Fibroblast of skin of right quadriceps (primary cell): ENCODE measurements at regions not wholly inside any gene's neighbourhood (a gene's known extent, or its start where the extent isn't known, plus 50 kb on each side); places are given as distances from the start of the nearest gene placed in this dataset.

Experiments
- DNase-seq: peaks from one replicate; pipeline ENCODE4 v3.0.0-alpha.2; 2013

GRCh38 chr2:65881592-65881991 lies 449.2 kb upstream of the SPRED2 start:
- no peak for DNase-seq

DNA sequence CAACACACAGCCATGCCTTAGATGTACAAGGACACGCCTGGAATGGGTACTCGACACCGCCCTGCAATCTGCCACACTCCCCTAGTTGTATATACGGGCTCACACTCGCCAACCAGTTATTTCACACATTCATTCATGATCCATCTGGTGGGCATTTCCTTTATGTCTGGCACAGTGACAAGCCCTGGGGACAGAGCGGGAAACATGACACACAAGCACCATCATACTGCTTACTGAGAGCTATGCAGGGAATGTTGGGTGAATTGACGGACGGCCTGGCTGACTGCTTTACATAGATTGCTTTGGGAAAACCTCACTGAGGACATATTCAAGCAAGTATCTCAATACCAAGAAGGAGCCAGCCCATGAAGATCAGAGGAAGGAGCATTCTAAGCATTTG lies 448.0 kb upstream of the SPRED2 start:
- DNase-seq, result peak; percentile 3

DNA sequence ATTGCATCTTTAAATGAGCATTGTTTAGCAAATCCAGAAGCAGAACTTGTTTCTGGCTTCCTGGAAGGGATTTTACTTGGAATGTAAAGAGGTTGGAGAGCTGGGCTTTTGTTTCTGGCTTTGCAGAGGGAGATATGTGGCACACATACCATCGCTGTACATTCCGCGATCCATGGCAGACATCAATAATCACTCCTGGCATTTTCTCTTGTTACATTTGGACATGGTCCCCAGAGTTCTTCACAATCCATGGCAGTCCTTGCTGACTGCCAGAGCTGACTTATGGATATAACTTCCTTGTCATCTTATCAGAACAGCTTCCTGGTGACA lies 445.6 kb upstream of the SPRED2 start:
- DNase-seq, result no peak

DNA sequence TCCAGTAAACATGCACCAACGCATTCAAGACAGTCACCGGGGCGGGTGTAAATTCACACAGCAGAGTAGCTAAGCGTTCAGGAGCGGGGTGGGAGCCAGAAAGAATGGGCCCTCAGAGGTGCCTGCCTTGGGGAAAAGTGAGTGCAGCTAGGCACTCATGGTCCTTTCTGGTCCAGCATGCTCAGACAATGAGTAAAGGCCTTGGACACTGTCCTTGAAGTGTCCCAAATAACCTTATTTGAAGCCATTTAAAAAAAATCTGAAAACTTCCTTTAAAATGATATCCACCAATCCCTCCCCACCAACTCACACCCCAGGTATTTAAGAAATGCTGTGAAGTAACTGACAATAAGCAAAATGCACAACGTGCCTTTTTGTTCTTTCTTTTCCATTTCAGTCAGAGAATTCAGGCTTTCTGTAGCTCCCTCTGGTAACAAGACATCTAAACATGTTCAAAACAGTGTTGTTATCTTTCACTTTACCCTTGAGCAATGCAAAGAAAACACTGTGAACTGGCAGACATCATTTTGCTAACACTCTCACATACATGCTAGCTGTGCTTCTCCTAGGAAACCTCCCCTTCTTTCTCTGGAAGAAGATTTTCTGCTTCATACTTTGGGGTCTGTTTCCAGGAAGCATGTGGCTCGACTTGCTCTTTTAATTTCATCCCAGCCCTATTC lies 445.1 kb upstream of the SPRED2 start:
- no peak for DNase-seq

DNA sequence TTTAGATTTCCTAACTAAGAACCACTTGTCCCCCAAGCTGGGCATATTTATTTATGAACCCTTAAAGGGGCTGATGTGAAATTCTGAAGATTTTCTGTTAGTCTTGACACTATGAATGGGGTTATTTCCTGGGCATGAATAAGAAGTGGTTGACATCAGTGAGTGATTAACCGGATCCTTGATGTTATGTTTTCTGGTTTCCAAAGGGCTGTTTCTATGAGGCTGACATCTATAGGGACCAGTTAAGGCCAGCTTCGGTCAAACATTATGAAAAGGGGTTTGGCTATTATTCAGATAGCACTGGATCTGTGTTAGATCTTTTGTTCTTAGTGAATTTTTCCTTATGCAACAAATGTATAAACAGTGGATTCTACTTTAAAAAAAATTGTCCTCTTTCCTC lies 443.7 kb upstream of the SPRED2 start:
- DNase-seq, result no peak

DNA sequence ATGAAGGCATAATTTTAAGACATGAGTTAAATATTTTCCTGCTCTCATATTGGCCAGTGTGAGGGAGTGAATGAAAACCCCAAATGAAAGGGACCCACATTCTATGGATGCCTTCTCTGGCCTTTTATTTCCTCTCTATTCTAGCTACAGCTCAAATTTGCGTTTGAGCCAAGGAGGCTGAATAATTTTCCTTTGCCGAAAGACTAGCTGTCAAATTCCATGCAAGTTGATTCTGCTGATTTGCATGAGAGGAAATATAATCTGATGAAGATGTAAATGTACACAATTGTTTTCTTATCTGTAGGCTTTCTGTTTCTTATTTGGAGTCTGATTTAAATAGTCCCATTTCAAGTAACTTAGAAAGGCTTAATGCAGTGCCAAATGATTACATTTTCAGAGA lies 438.4 kb upstream of the SPRED2 start:
- no peak for DNase-seq

- no peak for DNase-seq
Measured at GRCh38 chr2:65869296-65869695, 436.9 kb upstream of the SPRED2 start.

DNA sequence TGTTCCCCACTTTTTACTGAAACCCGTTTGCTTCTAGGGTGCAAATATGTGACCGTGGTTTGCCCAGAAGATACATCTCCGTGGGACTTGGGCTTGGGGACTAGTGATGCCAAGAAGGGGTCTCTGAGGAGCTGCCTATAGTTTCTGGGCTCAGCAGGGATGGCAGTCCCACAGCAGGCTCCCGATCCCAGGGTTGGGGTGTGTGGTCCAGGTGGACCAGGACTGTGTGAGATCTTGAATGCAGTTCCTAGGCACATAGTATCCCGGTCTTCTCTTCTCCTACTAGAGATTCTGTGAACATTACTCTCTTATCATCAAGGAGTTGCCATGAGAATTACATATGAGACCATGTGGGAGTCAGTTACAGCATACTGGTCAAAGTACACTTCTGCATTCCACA lies 435.8 kb upstream of the SPRED2 start:
- DNase-seq, result no peak

GRCh38 chr2:65867446-65867845 lies 435.0 kb upstream of the SPRED2 start:
- no peak for DNase-seq

DNA sequence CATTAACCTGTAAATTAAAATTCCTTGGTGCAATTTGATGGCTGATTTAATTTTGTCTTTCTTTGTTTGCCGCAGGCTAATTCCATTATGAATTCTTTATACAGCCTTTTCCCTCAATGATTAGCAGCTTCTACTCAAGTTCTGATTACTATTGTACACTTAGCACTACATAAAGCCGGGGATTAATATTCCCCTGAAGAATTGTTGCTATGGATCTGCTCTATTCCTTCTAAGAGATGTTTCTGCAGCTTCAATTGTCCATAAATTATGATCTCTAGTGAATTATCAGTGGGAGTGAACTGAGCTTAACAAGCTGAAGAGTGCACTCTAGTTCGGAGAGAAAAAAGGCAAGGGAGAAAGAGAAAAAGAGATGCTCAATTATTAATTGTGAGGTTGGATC lies 433.7 kb upstream of the SPRED2 start:
- DNase-seq, result no peak

DNA sequence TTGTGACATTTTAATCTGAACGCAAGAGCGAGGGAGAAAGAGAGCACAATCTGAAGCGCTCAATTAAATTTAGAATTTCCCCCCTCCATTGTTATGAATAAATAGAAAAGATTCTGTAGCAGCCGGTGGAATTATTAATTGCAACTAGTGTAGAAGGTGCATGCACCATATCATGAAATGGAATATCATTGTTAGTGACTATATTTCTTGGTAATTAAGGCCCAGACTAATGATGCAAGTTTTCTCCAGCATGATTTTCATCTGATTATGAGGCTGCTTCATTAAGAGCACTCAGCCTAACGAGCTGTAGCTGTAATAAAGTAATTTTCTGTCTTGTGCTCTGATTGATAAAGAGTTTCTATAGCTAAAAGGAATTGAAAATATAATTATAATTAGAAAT lies 432.2 kb upstream of the SPRED2 start:
- no peak for DNase-seq

DNA sequence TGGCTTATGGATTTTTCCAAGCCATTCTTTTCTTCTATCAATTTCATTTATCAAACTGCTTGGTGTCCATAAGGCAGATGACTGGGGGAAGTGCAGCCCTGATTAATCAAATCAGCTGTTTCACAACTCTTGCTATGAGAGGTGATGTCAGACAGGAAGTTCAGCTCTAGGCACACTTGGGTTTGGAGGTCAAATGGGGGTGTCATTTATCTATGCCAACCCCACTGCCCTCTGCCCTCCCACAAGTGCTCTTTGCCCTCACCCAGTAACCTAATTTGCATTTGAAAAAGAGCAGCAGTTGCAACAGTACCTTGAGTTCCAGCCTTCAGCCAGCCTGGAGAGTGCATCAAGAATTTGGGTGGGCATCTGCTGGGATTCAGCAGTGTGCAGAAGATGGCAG lies 431.3 kb upstream of the SPRED2 start:
- no peak for DNase-seq

DNA sequence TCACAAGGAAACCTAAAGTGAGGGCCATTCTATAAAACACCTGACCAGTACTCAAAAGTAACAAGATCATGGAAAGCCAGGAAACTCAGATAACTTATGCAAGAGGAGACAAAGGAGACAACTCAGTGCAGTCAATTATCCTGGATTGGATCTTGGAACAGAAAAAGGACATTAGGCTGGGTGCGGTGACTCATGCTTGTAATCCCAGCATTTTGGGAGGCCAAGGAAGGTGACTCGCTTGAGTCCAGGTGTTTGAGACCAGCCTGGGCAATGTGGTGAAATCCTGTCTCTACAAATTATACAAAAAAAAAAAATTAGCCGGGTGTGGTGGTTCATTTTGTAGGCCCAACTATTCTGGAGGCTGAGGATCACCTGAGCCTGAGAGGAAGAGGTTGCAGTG lies 424.5 kb upstream of the SPRED2 start:
- DNase-seq, result no peak

DNA sequence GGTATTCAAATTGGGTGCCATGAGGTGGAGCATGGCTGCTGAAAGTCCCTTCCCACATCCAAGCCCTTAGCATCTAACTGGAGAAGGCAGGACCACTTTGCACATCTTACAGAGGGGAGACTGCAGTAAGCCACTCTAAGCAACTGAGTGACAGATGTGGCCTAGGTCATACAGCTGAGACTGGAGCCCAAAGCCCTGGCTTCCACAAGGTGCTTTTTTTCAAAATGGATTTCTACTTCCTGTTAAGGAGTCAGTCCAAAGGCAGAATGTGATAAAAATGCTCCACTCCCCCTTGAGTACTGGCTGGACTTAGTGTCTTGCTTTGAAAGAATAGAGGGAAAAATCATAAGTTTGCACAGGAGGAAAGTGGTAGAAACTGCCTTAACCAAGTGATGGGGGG lies 424.0 kb upstream of the SPRED2 start:
- DNase-seq, result no peak

GRCh38 chr2:65850695-65851094 lies 418.3 kb upstream of the SPRED2 start:
- DNase-seq, result no peak

- no peak for DNase-seq
Measured at GRCh38 chr2:65846989-65847678, 414.7 kb upstream of the SPRED2 start.

DNA sequence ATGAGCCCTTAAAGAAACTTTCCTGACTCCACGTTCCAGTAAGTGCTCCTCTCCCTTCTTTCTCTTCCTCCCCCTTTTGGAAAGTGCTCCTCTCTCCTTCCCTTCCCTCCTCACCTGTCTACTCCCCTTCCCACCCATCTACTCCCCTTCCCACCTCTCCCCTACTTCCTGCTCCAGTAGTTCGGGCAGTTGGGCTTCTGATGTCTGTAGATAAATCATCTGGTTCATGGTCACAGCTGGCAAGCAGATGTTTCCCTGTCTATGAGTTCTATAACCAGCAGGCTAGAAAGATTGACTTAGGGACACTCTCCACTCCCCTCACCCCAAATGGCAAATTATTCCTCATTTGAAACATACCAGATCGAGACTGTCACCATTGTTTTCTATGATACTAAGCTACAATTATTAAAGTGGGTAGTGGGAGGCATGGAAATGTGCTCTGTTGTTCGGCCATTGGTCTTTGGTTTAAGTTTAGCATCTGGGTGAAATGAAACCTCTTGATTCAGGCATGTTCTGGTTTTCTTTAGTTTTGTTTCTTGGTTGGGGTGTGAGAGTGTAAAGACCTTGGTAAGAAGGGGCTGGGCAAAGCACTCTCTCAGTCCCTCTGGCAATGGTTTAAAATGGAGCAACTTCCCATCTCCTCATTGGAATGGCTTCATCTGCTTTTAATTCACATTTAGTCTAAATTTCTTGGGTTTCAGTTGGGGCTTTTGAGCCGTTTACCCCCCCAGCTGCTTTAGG lies 413.2 kb upstream of the SPRED2 start:
- no peak for DNase-seq

DNA sequence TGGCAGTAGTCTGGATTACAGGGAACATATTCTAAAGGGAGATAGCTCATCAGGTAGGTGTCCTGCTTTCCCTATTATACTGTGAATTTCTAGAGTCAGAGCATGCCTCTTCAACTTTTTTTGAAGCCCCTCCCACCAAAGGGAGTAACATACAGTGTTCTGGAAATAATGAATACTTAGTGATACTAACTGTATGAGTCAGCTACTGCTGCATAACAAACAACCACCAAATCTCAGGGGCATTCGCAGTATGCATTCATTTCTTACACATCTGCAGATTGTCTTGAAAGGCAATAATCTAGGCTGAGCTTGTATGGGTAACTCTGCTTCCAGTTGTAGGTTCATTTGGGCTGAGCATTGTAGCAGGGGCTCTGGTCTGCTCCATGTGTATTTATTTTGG lies 409.7 kb upstream of the SPRED2 start:
- no peak for DNase-seq

DNA sequence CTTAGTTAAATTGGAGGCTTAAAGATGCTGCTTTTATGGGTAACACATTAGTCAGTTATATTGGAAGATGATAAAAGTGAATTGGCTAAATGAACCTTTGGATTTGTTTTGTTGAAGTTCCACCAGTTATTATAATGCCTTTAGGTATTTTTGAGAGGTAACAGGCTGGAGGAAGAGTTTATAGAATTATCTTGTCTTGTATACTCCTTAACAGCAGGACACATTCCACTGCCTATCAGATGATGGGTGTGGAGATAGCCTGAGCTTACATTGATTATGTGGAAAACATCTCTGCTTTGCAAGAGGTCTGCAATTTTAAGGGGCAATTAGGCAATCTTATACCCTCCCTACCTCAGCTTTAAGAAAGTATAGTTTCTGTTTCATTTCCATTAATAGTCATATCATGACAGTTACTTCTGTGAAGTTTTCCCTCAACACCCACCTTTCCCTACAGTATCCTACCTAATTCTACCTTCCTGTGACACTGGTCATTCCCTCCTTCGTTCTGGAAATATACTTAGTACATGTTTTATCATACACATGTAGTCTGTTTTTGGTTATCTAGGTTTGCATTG lies 403.7 kb upstream of the SPRED2 start:
- DNase-seq, result no peak

- no peak for DNase-seq
Measured at GRCh38 chr2:65834771-65835475, 402.5 kb upstream of the SPRED2 start.

DNA sequence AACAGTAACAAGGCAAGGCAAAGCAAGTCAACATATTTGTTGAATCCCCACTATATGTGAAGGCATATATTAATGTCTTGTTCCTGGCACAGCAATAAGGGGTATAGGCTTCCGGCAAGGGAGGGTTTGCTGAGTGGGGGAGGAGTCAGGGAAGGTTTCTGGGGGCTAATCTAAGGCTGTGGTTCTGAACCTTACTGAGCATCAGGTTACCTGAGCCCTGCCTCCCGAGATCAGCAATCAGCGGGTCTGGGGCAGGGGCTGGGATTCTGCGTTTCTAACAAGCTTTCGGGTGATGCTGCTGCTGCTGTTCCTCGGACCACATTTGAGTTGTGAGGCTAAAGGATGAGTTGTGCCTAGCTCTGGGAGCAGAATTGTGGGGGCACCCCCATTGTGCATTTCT lies 401.7 kb upstream of the SPRED2 start:
- no peak for DNase-seq

DNA sequence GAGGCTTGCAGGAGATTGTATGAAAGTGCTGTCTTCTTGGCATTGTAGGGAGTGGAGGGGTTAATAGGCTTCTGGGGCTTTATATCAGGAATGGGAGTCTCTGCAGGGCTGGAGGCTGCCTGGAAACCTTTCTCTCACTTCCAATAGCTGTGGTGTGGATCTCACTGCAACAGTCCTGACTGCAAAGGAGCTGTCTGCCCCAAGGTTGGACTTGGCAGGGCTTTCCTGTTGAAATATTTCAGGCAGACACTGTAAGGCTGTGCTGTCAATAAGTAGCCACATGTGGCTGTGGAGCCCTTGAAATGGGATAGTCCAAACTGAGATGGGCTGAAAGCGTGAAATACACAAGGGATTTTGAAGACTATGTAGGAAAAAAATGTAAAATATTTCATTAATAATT lies 399.1 kb upstream of the SPRED2 start:
- no peak for DNase-seq

DNA sequence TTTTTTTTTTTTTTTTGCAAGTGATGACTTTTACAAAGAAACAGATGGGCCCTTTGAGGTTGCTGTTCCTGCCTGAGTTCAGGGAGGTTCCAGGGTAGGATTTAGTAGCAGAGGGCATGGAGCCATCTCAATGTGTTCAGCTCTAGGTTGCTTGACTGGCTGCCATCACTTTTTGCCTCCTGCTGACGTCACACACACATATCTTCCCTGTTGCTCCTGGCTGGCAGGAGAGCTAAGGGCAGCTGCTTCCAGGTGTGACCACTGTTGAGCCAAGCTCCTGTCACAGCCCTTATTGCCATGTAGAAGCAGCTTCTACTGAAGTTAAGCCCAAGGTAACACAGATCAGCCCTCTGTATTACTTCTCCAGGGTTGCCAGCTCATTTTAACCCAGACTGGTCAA lies 394.2 kb upstream of the SPRED2 start:
- DNase-seq, result no peak

DNA sequence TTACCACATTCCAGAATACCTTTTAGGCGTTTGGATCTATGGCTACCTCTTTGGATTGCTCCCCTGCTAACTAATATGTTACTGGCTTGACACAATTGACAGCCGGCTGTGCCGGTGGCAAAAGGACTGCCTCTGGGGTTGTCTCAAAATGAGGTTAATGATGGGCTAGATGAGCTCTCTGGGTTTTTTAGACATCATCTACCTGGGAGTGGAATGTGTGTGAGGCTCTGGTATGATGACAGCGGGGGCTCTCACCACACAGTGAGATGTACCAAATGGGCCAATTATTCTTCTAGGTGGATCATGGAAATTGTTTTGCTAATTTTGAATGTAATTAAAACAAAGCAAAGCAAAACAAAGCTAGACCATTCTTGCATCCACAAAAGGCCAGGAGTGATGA lies 391.1 kb upstream of the SPRED2 start:
- no peak for DNase-seq
